SKM-1 treated with dmso at 0.1 percent for 144 hours (cell line): ENCODE measurements at regions not wholly inside any gene's neighbourhood (a gene's known extent, or its start where the extent isn't known, plus 50 kb on each side); places are given as distances from the start of the nearest gene placed in this dataset.
"Not testable (repeated sequence)": the region's sequence is repeated elsewhere in the genome, so short reads cannot be mapped to it uniquely, and the experiment has no call there.

Experiments
- DNase-seq: peaks from one replicate; lab custom pipeline; 2025; ENCODE audit not compliant: unreplicated experiment; lab: John Stamatoyannopoulos, UW

GRCh38 chr14:87030197-87030596 is 962.8 kb downstream of the GALC start:
- no peak for DNase-seq

GRCh38 chr14:87020106-87020505 is 972.9 kb downstream of the GALC start:
- DNase-seq, result not testable (repeated sequence)

- no peak for DNase-seq
Observed at GRCh38 chr14:87018294-87018693, 974.7 kb downstream of the GALC start.

GRCh38 chr14:87017335-87017734 is 975.6 kb downstream of the GALC start:
- no peak for DNase-seq

- DNase-seq, result no peak
Observed at GRCh38 chr14:87014856-87015255, 978.1 kb downstream of the GALC start.

GRCh38 chr14:87013583-87013982 is 979.4 kb downstream of the GALC start:
- no peak for DNase-seq

- DNase-seq, result no peak
Observed at GRCh38 chr14:87008965-87009364, 984.0 kb downstream of the GALC start.

- no peak for DNase-seq
Observed at GRCh38 chr14:87005280-87005679, 987.7 kb downstream of the GALC start.

GRCh38 chr14:87002776-87003175 is 990.2 kb downstream of the GALC start:
- no peak for DNase-seq

- DNase-seq, result no peak
Observed at GRCh38 chr14:87001333-87001732, 991.6 kb downstream of the GALC start.

- DNase-seq, result no peak
Observed at GRCh38 chr14:87000081-87000480, 992.9 kb downstream of the GALC start.

GRCh38 chr14:86999036-86999435 is 993.9 kb downstream of the GALC start:
- no peak for DNase-seq

GRCh38 chr14:86997271-86997670 is 995.7 kb downstream of the GALC start:
- DNase-seq, result no peak

GRCh38 chr14:86990396-86990795 is 1002.6 kb downstream of the GALC start:
- no peak for DNase-seq

GRCh38 chr14:86989285-86989684 is 1003.7 kb downstream of the GALC start:
- DNase-seq, result no peak

- no peak for DNase-seq
Observed at GRCh38 chr14:86987966-86988365, 1005.0 kb downstream of the GALC start.

GRCh38 chr14:86973177-86973576 is 1019.8 kb downstream of the GALC start:
- DNase-seq, result no peak

GRCh38 chr14:86971292-86971691 is 1021.7 kb downstream of the GALC start:
- DNase-seq, result no peak

- no peak for DNase-seq
Observed at GRCh38 chr14:86961106-86961716, 1031.8 kb downstream of the GALC start.

GRCh38 chr14:86955771-86956354 is 1037.1 kb downstream of the GALC start:
- no peak for DNase-seq

- no peak for DNase-seq
Observed at GRCh38 chr14:86954623-86955022, 1038.4 kb downstream of the GALC start.

- DNase-seq, result no peak
Observed at GRCh38 chr14:86946446-86946845, 1046.5 kb downstream of the GALC start.

GRCh38 chr14:86944434-86944833 is 1048.5 kb downstream of the GALC start:
- DNase-seq, result no peak
